ENCODE measurements at regions not wholly inside any gene's neighbourhood (a gene's known extent, or its start where the extent isn't known, plus 50 kb on each side); places are given as distances from the start of the nearest gene placed in this dataset.

DNA sequence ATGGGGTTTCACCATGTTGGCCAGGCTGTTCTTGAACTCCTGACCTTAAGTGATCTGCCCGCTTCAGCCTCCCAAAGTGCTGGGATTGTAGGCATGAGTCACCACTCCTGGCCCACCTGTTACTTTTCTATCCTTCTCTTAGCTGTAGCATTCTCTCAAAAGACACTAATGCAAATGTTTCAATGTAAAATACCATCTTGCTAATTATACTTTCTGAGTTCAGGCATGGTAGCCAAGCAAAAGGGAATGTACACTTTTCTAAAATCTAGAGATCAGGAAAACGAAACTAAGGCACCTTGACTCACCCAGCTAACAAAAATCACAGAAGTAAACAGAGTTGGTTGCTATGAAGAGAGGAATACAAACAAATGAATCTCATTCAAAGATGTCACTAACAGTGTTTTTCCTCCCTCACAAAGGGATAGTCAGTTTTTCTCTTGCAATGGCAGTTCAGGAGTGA lies 401.0 kb upstream of the NRP1 start:
- DNase-seq, result no peak

DNA sequence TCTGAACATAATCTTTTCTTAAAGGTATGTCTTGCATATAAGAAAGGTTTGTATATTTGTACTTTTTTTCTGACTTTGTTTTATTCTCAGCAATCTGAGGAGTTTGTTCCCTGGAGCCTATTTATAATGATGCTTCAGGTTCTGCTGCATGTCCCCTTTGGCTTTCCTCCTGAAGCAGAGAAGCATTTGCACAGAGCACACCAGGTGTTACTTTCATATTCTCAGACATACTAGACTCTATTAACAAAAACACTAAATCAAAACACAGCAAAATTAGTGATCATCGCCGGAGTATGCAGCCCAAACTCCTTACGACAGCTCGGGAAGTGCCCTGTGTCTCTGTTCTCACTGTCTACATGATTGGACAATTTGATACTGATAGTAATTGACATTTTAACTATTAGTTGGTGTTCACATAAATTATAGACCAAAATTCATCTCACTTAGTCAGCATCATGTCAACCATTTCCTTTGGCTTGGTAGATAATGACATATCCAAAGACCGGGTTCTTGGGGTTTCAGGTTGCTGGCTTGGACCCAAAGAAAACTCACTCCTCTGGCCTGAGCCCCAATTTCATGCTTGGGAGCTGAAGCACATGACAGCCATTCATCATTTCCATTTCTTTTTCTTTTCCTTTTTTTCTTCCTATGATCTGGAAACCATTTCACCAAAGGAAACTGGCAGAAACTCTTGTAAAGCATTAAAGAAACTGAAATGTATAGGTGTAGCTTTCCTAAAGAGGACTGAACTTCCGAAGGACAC lies 400.1 kb upstream of the NRP1 start:
- no peak for DNase-seq

DNA sequence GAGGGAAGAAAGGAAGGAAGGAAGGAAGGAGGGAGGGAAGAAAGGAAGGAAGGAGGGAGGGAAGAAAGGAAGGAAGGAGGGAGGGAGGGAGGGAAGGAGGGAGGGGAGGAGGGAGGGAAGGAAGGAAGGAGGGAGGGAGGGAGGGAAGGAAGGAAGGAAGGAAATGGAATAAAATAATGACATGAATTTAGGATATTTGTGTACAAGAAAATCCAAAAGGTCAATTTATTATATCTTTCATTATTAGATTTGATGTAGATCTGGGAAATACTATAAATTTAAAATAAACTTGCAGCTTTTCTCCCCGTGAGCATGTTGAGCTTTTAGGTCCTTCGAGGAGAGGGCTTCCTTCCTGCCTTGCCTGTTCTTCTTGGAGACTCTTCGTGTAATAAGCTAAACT lies 398.6 kb upstream of the NRP1 start:
- DNase-seq, result no peak

DNA sequence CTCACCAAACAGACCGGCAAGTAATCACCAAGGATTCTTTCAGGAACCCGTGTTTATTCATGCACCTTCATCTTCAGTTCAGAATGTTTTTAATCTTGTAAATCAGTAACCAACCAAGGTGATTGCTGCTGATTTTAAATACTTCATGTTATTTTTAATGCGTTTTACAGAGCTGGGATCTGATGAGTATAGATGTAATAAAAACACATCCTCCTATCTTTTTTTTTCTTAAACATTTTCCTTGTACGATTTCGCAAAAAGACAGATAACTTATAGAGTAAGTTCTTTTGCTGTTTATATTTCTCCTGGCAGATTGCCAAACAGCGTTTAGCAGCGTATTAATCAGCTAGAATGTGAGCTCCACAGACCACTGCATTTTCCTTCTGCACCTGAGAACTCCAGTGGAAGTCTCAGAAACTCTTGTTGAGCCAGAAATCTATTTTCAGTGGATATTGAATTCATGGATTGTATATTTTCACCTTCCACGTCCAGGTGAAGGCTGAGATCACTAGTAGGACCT lies 397.8 kb upstream of the NRP1 start:
- no peak for DNase-seq

DNA sequence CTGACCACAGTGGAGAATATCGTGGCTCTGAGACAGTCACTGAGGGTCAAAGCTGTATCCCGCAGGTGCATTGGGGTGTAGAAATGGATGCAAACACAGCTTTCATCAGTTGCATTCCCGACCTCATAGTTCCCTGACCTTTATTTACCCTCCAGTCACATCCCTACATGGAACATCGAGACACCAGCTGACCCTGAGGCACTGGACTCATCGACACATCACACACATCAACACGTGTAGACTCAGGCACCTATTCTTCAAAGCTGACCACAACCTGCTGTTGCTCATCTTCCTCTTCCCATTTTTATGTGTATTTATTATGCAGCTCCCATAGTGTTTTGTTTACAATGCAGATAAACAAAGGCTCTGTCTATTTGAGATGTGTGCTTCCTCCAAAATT lies 396.9 kb upstream of the NRP1 start:
- DNase-seq, result no peak

DNA sequence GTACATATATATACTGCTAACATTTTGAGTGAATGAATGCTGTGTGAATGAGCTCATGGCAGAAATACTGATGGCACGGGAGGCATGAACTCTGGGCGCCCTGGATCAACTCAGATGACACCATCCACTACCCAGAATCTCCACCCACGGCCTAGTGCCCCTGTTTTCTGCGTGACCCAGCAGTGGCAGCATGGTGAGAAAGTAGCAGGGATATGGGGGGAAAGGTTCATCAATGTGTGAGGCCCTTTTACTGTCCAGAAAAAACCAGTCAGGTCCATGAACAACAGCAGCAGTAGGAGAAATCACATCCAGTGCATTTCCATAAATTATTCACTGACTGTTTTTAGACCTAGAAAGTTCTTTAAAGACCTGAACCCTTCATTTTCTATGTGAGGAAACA lies 391.0 kb upstream of the NRP1 start:
- DNase-seq, result no peak

DNA sequence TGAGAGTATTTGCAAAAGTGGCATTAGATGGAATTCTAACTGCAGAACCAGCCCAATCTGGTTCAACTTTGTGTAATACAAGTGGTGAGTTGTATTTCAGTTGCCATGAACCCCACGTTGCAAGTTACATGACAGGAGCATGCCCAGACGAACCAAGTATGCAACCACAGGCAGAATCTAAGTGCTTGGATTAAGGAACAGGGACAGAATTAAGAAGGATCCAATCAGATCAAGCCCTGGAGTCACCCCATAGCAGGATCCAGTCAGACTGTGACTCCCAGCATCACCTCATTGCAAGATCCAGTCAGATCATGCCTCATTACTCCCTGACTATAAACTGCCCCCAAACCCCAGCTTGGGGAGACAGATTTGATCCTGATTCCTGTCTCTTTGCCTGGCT lies 388.7 kb upstream of the NRP1 start:
- DNase-seq, result no peak

DNA sequence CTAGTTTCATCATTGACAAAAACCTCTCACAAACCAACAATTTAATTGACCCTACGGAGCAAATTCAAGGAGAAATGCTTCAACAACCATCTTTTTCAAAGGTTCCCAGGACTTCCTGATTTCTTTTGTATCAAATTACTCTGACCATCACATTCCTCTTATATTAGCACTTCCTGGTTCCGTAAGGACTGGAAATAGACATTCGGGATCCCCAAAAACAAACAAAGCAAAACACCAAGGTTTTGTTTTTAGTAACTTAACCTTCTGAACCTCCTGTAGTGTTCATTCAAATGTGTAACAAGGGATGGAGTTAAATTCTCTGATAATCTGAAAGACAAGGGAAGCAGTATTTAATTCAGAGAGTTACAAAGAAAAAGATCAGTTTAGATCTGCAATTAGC lies 387.6 kb upstream of the NRP1 start:
- DNase-seq, result no peak

DNA sequence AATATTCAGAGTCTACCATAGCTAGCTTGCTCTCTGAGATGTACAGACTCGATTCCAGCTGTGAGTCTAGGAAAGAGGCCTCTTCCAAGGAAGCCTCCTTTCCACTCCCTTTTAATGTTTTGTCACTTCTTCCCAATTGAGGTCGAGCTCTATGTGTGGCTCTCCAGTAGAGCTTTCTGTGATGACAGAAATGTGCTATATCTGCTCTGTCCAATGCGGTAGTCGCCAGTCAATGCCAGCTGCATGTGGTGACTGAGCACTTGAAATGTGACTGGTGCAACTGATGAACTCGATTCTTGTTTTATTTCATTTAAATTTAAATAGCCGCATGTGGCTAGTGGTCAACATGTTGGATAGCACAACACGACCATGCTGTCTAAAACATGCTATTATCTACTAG lies 387.0 kb upstream of the NRP1 start:
- DNase-seq, result no peak

DNA sequence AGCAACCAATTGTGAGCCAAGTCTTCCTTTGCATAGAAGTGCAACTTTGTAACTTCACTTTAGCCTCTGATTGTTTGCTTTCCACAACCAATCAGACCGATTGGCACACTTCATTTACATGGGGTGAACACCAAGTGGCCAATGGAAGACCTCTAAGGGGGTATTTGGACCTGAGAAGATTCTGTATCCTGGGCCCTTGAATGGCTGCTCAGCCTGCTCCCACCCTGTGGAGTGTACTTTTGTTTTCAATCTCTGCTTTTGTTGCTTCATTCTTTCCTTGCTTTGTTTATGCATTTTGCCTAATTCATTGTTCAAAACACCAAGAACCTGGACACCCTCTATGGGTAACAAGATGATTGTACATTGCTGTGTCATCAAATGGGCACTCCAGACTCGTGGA lies 385.7 kb upstream of the NRP1 start:
- DNase-seq, result no peak

DNA sequence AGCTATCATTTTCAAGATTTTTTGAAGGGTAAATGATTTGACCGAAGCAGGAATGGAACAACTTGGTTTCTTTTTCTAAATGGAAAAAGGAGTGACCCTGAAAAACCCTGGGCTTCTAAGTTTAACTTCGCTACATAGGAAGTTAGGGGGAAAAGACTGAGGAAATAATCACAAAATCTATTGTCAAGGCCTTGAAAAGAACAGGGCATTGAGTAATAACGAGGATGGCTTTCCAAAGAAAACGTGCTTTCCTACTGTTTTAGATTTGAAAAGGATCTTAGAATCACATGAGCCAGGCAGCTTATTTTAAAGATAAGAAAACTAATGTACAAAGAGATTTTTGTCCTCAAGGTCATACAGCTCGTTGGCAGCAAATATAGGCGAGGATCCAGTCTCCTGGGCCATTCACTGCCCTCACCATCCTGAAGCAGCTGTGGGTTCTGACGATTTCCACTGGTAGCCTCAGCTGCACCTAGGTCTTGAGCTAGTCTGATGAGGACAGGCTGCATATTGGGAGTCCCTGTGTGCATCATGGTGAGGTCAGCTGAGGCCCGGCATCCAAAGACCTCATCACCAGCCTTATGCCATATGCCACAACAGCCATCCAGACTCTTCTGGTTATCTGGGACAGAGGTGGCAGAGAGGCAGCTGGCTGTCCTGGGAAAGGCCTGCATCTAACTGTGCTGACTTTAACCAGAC lies 384.7 kb upstream of the NRP1 start:
- DNase-seq, result peak; percentile 8

DNA sequence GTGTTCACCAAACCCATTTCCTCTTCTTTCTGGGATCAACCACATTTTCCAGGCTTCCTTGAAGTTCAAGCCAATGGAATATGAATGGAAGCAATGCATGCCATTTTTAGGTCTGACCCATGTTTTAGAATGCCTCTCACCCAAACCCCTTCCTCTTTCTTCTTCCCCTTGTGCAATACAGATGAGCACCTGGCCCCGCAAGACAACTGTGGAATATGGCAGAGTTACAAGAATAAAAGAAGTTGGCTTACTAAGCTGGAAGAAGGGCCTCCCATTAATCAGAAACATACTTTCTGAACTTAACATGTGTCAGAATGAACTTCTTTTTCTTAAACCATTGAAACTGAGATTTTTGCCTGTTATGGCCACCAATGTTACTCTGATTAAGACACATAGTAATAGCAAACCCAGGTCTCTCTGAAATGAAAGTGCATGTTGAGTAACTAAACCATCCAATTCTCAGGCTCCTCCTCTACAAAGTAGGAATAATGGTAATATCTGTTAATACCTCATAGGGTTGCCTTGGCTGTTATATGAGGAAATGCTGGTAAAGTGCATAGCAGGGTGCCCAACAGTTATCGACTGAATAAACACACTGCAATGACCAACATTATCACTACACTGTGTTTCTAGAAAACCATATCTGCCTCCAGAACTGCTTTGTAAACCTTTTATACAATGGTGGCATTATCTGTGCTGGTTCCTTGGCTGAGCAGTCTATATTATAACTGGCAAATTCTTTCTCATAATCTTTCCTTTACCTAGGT lies 382.2 kb upstream of the NRP1 start:
- peak; percentile 25 for DNase-seq

DNA sequence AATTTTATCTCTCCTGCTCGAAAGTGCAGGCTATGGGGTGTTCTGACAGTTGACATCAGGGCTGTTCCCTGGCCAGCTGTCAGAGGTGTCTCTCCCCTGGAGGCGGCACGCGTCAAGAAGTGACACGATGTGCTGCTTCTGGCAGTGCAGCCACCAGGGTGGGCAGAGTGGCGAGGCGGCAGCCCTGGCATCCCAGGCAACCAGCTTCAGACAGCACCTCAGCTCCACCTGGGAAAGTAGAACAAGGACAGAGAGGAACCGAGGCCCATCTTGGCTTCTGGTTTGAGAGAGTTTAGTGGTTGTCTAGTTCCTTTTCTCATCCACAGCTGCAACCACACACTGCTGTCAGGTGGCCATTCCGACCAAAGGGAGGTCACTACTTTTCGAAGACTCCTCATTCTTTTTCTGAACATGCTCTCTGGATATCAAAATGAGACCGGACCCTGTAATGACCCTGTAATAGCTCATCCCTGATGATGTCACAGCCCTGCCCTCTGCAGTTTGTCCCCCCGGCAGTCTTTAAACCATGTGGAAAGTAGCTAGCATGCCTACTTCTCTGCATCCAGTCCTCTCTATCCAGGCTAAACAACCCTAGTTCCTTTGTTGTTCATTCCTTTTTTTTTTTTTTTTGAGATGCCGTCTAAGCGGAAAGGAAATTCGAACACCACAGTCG lies 381.0 kb upstream of the NRP1 start:
- DNase-seq, result no peak

DNA sequence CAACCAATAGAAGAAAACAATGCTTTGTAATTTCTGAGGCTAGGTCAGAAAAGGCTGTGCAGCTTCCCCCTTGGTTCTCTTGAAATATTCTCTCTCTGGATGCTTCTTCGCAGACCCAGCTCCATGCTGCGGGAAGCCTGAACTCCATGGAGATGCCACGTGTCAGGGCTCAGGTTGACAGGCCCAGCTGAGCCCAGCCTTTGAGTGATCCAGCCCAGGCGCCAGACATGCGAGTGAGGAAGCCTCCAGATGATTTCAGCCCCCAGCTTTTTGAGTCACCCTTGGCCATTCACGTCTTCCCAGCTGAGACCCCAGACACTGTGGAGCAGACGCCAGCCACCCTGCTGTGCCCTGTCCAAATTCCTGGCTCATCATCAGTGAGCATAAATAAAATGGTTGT lies 378.4 kb upstream of the NRP1 start:
- no peak for DNase-seq

DNA sequence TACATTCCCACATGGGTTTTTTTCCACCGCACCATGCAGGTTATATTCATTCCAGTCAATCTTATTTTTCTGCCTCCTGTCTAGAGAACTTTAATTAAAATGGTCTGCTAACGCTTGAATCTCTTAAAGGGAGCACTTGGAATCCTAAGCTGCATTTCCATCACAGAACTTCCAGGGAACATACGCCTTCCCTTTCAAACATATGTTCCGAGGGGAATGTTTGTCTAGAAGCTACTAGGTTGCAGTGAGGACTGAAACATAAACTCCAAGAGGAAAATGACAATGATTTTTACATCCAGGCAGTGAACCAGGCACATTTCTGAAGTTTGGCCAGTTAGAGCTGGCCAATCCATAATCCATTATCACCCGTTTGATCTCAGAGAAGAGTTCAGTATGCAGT lies 375.5 kb upstream of the NRP1 start:
- no peak for DNase-seq

DNA sequence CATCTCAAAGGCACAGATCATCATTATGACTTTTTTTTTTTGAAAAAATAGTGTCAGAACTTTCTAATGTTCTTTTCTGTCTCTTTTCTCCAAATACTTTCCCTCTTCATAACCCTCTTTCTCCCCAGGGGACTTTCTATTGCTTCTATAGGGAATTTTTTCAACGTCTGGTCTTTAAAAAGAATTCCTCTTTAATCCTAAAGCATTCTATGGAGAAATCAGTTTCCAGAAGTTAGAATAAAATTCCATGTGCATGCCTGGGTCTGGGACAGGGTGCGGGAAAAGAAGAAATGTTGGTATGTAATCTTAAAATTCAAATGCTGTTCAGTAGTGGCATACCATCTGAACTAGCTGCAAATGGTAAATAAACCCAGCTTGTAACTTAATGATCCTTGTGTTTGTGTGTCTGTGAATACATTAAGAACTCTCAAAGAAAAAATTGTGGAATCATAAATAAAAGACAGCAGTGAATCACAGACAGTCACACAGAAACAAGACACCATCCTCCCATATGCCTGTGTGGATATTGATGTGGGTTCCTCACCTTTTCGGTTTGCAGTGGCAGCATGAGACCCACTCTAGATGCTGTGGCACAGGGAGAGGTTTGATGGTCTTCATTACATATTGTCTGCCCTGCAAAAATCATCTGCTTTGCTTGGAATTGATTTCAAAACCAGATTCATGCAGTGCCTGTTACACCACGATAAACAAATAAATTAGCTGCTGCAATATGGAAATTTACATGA lies 374.7 kb upstream of the NRP1 start:
- peak; percentile 5 for DNase-seq

DNA sequence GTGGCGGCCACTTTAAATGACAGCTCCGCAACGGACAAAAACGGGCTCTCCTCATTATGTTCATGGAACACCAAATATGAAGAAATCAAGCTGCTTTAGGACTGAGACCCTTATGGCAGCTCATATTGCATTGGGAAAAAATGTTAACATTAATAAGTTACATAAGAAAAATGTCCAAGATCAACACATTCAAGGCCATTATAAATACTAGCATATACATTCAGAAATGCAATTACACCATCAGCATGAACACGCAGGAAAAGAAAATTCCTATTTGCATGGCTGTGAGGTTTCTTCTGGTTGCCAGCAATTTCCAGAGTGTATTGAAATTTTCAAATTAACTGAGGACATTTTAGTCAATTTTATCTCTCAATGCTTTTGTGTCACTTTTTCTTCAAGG lies 374.1 kb upstream of the NRP1 start:
- no peak for DNase-seq

DNA sequence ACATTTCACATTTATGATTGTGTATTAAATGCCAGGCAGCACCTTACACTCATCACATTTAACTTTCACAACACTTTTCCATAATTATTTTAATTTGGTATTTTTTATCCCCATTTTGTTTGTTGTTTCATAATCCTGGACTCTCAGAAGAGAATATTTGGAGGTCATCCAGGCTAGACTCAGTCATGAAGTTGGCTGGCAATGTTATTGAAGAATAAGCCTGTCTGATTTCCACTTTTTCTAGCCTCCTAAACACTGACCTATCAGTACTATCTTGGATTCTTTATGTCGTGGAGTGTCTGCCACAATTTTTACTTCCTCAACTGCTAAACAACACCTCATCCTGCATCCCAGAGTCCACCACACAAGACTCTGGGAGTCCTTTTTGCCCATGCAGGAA lies 372.3 kb upstream of the NRP1 start:
- DNase-seq, result no peak

DNA sequence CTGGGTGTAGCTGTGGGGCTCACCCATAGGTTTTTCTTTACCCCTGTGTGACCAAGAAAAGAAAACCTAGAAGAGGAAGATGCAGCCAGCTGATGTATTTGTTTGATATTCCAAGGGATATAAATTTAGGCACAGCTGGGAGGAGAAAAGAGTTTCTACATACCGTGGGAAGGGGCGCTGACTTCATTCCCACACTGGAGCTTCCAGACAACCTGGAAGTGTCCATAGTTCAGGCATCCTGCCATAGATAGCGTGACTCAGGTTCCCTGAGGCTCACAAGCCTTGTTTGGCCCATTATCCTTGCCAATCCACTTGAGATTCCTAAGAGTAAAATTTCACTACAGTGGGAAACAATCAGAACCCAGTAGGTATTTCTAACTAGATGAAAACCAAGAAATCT lies 371.7 kb upstream of the NRP1 start:
- DNase-seq, result no peak

DNA sequence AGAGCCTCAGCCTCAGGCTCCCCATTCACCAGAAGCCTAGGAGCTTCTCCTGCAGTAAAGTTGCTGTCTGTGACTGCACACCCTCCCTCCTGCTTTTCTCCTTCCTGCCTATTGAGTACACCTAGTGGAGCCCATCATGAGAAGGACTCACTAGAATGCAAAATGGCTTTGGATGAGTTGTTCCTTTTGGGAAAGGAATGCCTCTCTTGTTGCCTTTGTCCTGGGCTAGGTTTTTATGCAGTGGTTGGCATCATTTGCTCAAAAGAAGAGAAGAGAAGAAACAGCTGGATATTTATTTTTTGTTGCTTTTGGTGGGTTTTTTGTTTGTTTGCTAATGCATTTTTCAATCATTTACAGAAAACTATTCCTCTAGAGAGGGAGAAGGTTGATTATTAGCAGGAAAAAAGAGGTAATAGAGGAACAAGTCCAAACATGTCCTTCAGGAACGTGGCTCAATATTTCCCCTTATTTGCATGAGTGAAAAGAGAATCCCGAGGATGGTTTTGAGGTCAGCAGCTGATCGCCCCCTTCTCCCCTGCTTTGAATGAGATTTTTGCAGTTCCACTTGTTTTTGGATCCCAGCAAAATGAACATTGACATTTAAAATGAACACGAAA lies 369.9 kb upstream of the NRP1 start:
- DNase-seq, result no peak

DNA sequence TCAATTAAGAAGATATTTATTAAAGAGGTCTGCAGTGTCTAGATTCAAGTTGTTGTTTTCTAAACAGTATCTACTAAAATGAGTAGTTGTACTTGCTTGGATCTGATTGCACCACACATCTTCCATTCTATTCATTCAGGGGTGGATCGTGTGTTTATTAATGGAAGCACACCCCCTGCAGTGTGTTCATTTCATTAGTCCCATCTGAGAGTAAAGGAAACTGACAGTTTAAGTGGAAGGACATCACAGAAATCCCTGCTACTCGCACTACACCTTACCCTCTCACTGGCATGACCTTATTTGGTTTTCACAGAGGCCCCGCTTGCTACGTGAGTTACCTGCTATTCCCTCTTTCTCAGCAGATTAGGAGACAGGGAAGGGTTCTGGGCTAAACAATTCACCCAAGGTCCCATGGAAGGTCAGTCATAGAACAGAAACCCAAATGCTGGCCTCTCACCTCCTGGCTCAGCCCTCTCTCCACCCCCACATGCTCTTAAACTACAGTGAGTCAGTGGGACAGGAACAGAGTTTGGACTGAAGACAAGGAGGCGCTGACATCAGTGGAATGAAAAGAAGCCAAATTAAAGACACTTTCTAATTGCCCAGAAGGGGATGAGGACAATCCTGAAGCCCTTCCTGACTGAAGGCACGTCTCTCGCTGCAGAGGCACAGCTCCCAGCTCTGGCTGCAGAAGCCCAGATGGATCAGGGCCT lies 369.2 kb upstream of the NRP1 start:
- DNase-seq, result no peak

All from skin of body (tissue), 1 donor.